H9 (cell line): ENCODE measurements at regions not wholly inside any gene's neighbourhood (a gene's known extent, or its start where the extent isn't known, plus 50 kb on each side); places are given as distances from the start of the nearest gene placed in this dataset.

Experiments used
- DNase-seq: peaks from one replicate; pipeline ENCODE4 v3.0.0-alpha.2; 2017
- H2AFZ ChIP-seq: one replicate; pipeline ENCODE4 v1.6.1; 2013; ENCODE audit warnings: mild to moderate bottlenecking, low read length, control low read depth, moderate library complexity
- H2AK5ac ChIP-seq: 2 replicates; pipeline ENCODE4 v1.6.1; 2013; ENCODE audit warnings: low read length, control low read depth, mixed read lengths; ENCODE audit not compliant: insufficient read length
- H2BK120ac ChIP-seq: one replicate; pipeline ENCODE4 v1.6.1; 2013; ENCODE audit warnings: low read depth, mild to moderate bottlenecking, low read length, control low read depth, inconsistent platforms; ENCODE audit not compliant: poor library complexity, severe bottlenecking
- H2BK12ac ChIP-seq: 2 replicates; pipeline ENCODE4 v1.6.1; 2013; ENCODE audit warnings: low read length, control low read depth, mixed read lengths, low read depth; ENCODE audit not compliant: insufficient read length
- H2BK15ac ChIP-seq: 2 replicates; pipeline ENCODE4 v1.6.1; 2013; ENCODE audit warnings: low read depth, low read length, control low read depth
- H2BK20ac ChIP-seq: one replicate; pipeline ENCODE4 v1.6.1; 2013; ENCODE audit warnings: low read depth, mild to moderate bottlenecking, low read length, control low read depth, inconsistent platforms; ENCODE audit not compliant: poor library complexity, severe bottlenecking
- H2BK5ac ChIP-seq: 2 replicates; pipeline ENCODE4 v1.6.1; 2013; ENCODE audit warnings: low read length, control low read depth, mixed read lengths; ENCODE audit not compliant: insufficient read length
- H3K14ac ChIP-seq: 2 replicates; pipeline ENCODE4 v1.6.1; 2013; ENCODE audit warnings: low read length, control low read depth; ENCODE audit not compliant: insufficient read depth
- H3K18ac ChIP-seq: 2 replicates; pipeline ENCODE4 v1.6.1; 2013; ENCODE audit warnings: low read depth, mild to moderate bottlenecking, mixed read lengths, low read length, control low read depth; ENCODE audit not compliant: insufficient read length
- H3K23ac ChIP-seq: 2 replicates; pipeline ENCODE4 v1.6.1; 2013; ENCODE audit warnings: low read length, control low read depth, mixed read lengths, low read depth; ENCODE audit not compliant: insufficient read length
- H3K23me2 ChIP-seq: 2 replicates; pipeline ENCODE4 v1.6.1; 2013; ENCODE audit warnings: low read depth, mild to moderate bottlenecking, mixed read lengths, low read length, control low read depth; ENCODE audit not compliant: insufficient read length, poor library complexity, severe bottlenecking
- H3K27ac ChIP-seq: 2 replicates; pipeline ENCODE4 v1.5.1; 2013; ENCODE audit warnings: low read length, control low read depth, mixed read lengths, low read depth; ENCODE audit not compliant: insufficient read length
- H3K27me3 ChIP-seq: 2 replicates; pipeline ENCODE4 v1.6.1; 2013; ENCODE audit warnings: low read length, control low read depth, inconsistent platforms; ENCODE audit not compliant: insufficient read depth
- H3K4ac ChIP-seq: 2 replicates; pipeline ENCODE4 v1.6.1; 2013; ENCODE audit warnings: low read depth, mild to moderate bottlenecking, control low read depth, inconsistent platforms, low read length, moderate library complexity
- H3K4me1 ChIP-seq: 2 replicates; pipeline ENCODE4 v1.6.1; 2013; ENCODE audit warnings: low read length, control low read depth, inconsistent platforms; ENCODE audit not compliant: insufficient read depth
- H3K4me2 ChIP-seq: 2 replicates; pipeline ENCODE4 v1.6.1; 2013; ENCODE audit warnings: low read length, control low read depth, mixed read lengths; ENCODE audit not compliant: insufficient read length, insufficient read depth
- H3K56ac ChIP-seq: 2 replicates; pipeline ENCODE4 v1.6.1; 2013; ENCODE audit warnings: low read depth, mild to moderate bottlenecking, mixed read lengths, low read length, control low read depth; ENCODE audit not compliant: insufficient read length
- H3K79me1 ChIP-seq: 2 replicates; pipeline ENCODE4 v1.6.1; 2013; ENCODE audit warnings: low read depth, mild to moderate bottlenecking, moderate library complexity, low read length, control low read depth, inconsistent platforms; ENCODE audit not compliant: insufficient read depth, poor library complexity, severe bottlenecking
- H3K79me2 ChIP-seq: 2 replicates; pipeline ENCODE4 v1.6.1; 2013; ENCODE audit warnings: low read length, control low read depth, inconsistent platforms; ENCODE audit not compliant: insufficient read depth
- H3K9ac ChIP-seq: 2 replicates; pipeline ENCODE4 v1.6.1; 2013; ENCODE audit warnings: low read length, control low read depth, mixed read lengths; ENCODE audit not compliant: insufficient read length; ENCODE audit errors: extremely low read depth
- H3K9me3 ChIP-seq: one replicate; pipeline ENCODE4 v1.6.1; 2013; ENCODE audit warnings: low read depth, low read length, inconsistent platforms; ENCODE audit not compliant: control insufficient read depth
- H3T11ph ChIP-seq: one replicate; pipeline ENCODE4 v1.6.1; 2013; ENCODE audit warnings: mild to moderate bottlenecking, low read length, control low read depth, inconsistent platforms
- H4K20me1 ChIP-seq: one replicate; pipeline ENCODE4 v1.6.1; 2013; ENCODE audit not compliant: control insufficient read depth, insufficient read length, insufficient read depth
- H4K5ac ChIP-seq: 2 replicates; pipeline ENCODE4 v1.6.1; 2013; ENCODE audit warnings: low read depth, mild to moderate bottlenecking, mixed read lengths, low read length, control low read depth; ENCODE audit not compliant: insufficient read length
- H4K8ac ChIP-seq: replicated peaks from 2 replicates; pipeline ENCODE4 v1.6.1; 2013; ENCODE audit warnings: low read length, control low read depth, mixed read lengths, low read depth; ENCODE audit not compliant: insufficient read length
- H4K91ac ChIP-seq: 2 replicates; pipeline ENCODE4 v1.6.1; 2013; ENCODE audit warnings: low read depth, mild to moderate bottlenecking, moderate library complexity, mixed read lengths, low read length, control low read depth; ENCODE audit not compliant: insufficient read length
- H3K27ac Mint-ChIP-seq, 3 experiments: 2 replicates in 2 of 3; 3 replicates in 1 of 3; pipeline ENCODE4 v1.8.0; 2020 to 2021; ENCODE audit warnings: mixed read lengths in 3 of 3, mild to moderate bottlenecking in 1 of 3, moderate library complexity in 1 of 3
- H3K27me3 Mint-ChIP-seq: 2 replicates; pipeline ENCODE4 v1.8.0; 2021; ENCODE audit warnings: low read depth, mild to moderate bottlenecking, moderate library complexity, mixed read lengths
- H3K36me3 Mint-ChIP-seq, 3 experiments: 2 replicates in 2 of 3; 3 replicates in 1 of 3; pipeline ENCODE4 v1.8.0; 2020 to 2021; ENCODE audit warnings: low read depth in 3 of 3, mixed read lengths in 3 of 3; ENCODE audit not compliant: insufficient read depth in 1 of 3
- H3K4me1 Mint-ChIP-seq, 2 experiments: 2 replicates each; pipeline ENCODE4 v1.8.0; 2020; ENCODE audit warnings: mixed read lengths in 2 of 2
- H3K4me3 Mint-ChIP-seq, 2 experiments: 2 replicates in 1 of 2; 3 replicates in 1 of 2; pipeline ENCODE4 v1.8.0; 2020 to 2021; ENCODE audit warnings: mild to moderate bottlenecking in 2 of 2, mixed read lengths in 2 of 2, moderate library complexity in 1 of 2
- H3K9me3 Mint-ChIP-seq, 2 experiments: 2 replicates in 1 of 2; 3 replicates in 1 of 2; pipeline ENCODE4 v1.8.0; 2020; ENCODE audit warnings: mild to moderate bottlenecking in 2 of 2, mixed read lengths in 2 of 2, moderate library complexity in 1 of 2
- WGBS: extraction: QIAGEN DNeasy Blood & Tissue Kit; methylation state at CpG from one replicate; pipeline ENCODE4 v1.1.7; 2013; ENCODE audit warnings: missing lambda C conversion rate, low lambda C conversion rate, mixed read lengths; ENCODE audit not compliant: insufficient read length; ENCODE audit errors: extremely low coverage; 5-methylcytosine and 5-hydroxymethylcytosine counted together
- TF ChIP-seq, protein P1 (sequence below): fragments of 200-600 bp; sonication (generic); conservative IDR thresholded peaks from 3 replicates; pipeline ENCODE4 v1.8.0; 2021; ENCODE audit warnings: antibody characterized with exemption, mild to moderate bottlenecking

DNA sequence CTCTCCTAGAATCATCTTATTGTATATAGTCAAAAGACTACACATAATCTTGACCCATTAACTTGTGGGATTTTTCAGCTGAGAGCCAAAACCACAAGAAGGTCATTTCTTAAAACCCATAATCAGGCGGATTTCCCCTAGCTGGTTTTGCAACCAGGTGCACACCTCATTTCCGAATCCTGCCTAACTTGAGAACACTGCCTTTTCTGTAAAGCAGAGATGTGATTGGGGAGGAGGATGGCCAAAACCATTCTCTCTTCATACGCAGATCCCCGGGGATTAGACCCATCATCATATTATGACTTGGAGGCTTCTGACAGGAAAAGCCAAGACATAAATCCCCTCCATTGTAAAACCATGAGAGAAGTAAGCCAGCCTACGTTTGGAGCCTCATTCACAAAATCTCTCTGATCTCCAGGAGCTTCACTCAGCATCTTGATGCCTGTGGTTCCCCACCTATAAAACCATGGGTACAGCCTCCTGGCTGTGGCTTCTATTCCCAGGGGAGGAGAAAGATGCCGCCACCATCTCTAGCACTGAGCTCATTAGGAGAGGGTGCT is 191.3 kb downstream of the KIF18A start:
- no peak for DNase-seq
- H3K4me3 Mint-ChIP-seq: no peak overlapping the region
- no peaks in the 10 kb centered on the region for H3K9me3 Mint-ChIP-seq
- Histone ChIP-seq H3K23me2 (no peaks in the 10 kb centered on the region), H3K4me1 (no peaks in the 10 kb centered on the region), H2AFZ (no peak overlapping the region), H2BK20ac (no peak overlapping the region), H3K56ac (no peak overlapping the region), H3K27ac (no peak overlapping the region), H3K23ac (no peak overlapping the region), H3T11ph (no peak overlapping the region), H3K4ac (no peak overlapping the region), H3K79me1 (no peaks in the 10 kb centered on the region), H2BK5ac (no peak overlapping the region), H3K27me3 (no peaks in the 10 kb centered on the region), H2BK15ac (no peak overlapping the region), H3K79me2 (no peaks in the 10 kb centered on the region), H3K9me3 (no peaks in the 10 kb centered on the region), H2AK5ac (no peak overlapping the region), H3K4me2 (no peak overlapping the region), H4K8ac (no peak overlapping the region), H4K20me1 (no peaks in the 10 kb centered on the region), H4K5ac (no peak overlapping the region), H2BK12ac (no peak overlapping the region), H3K9ac (no peak overlapping the region), H3K18ac (no peak overlapping the region), H2BK120ac (no peak overlapping the region), H3K14ac (no peak overlapping the region), H4K91ac (no peak overlapping the region)
- no peaks in the 10 kb centered on the region for H3K36me3 Mint-ChIP-seq
- H3K27ac Mint-ChIP-seq: no peak overlapping the region
- H3K4me1 Mint-ChIP-seq: peaks cover 3 to 11% of the 10 kb centered on the region in 2 experiments
- H3K27me3 Mint-ChIP-seq: peaks cover 3% of the 10 kb centered on the region; the same call in 1 of the 2 replicates
- WGBS: no CpG with 5 or more reads among the region's 6 CpGs
- TF ChIP-seq, protein P1, sequence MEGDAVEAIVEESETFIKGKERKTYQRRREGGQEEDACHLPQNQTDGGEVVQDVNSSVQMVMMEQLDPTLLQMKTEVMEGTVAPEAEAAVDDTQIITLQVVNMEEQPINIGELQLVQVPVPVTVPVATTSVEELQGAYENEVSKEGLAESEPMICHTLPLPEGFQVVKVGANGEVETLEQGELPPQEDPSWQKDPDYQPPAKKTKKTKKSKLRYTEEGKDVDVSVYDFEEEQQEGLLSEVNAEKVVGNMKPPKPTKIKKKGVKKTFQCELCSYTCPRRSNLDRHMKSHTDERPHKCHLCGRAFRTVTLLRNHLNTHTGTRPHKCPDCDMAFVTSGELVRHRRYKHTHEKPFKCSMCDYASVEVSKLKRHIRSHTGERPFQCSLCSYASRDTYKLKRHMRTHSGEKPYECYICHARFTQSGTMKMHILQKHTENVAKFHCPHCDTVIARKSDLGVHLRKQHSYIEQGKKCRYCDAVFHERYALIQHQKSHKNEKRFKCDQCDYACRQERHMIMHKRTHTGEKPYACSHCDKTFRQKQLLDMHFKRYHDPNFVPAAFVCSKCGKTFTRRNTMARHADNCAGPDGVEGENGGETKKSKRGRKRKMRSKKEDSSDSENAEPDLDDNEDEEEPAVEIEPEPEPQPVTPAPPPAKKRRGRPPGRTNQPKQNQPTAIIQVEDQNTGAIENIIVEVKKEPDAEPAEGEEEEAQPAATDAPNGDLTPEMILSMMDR: no peak
